CD4-positive, alpha-beta T cell treated with Interleukin-15 for 4 hours (primary cell): ENCODE measurements at regions not wholly inside any gene's neighbourhood (a gene's known extent, or its start where the extent isn't known, plus 50 kb on each side); places are given as distances from the start of the nearest gene placed in this dataset.

Source experiments
- DNase-seq: peaks from one replicate; pipeline ENCODE4 v3.0.0-alpha.2; 2020; ENCODE audit warnings: low spot score

DNA sequence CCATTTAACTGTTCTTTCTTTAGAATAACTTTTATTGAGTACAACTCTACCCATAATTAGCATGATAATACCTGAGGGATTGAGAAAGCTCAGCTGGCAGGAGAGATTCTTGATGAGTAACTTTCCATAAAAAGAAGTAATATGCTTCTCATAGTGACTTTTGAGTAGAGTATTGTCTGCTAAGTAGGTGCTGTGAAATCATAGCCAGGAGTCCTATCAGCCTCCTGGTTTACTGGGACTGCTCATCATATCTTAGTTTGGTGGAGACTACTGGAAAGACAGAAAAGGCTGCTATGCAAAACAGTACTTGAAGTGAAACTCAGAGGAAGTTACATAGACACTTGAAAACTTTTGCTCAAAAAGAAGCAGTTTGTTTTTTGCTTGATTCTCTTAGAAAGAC, 113.3 kb upstream of the ATP2B1 start:
- no peak for DNase-seq

- no peak for DNase-seq
Measured at GRCh38 chr12:89817501-89818226, 109.0 kb upstream of the ATP2B1 start.

DNA sequence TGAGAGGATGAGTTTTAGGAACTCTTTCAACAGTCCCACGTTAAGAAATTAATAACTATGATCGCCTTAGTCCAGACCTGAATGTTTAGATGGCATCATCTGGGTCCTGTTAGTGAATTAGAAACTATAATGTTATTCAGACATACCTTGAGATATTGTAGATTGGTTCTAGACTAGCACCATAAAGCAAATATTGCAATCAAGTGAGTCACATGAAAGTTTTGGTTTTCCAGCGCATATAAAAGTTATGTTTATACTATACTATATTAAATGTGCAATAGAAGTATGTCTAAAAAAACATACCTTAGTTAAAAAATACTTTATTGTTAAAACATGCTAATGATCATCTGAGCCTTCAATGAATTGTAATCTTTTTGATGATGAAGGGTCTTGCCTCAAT, 106.6 kb upstream of the ATP2B1 start:
- no peak for DNase-seq

DNA sequence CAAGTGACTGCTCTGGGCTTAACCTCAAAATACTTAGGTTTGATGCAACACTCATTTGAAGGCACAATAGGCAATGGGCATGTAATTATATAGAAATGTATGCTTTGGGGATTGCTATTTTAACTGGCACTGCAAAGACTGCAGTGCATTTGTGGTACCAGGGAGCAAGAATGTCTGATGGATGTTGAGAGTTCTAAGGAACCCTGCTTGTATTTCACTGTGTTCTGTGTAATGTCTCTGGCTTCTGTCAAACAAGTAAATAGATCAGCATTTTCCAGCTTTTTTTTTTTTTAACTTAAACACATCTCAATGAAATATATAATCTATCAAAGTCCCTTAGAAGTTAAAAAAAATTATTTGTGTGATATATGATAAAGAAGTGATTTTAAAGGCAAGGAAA, 94.8 kb upstream of the ATP2B1 start:
- no peak for DNase-seq

- no peak for DNase-seq
Measured at GRCh38 chr12:89801284-89801683, 92.6 kb upstream of the ATP2B1 start.

DNA sequence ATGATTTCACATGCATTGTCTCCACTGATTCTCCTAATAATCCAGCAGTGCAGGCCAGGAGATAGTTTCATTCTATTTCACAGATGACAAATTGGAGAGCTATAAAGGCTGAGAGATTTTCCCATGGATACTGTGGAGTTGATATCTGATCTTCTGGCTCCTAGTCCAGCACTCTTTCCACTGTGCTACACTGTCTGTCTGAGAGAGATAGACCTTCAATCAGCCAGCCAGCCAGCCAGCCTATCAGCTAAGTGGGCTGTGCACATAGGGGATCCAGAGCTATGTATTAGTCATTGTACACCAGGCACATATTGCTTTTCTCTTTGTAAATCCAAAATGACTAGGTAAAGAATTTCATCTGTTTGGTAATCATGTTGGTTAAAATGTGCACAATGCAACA, 91.8 kb upstream of the ATP2B1 start:
- no peak for DNase-seq

DNA sequence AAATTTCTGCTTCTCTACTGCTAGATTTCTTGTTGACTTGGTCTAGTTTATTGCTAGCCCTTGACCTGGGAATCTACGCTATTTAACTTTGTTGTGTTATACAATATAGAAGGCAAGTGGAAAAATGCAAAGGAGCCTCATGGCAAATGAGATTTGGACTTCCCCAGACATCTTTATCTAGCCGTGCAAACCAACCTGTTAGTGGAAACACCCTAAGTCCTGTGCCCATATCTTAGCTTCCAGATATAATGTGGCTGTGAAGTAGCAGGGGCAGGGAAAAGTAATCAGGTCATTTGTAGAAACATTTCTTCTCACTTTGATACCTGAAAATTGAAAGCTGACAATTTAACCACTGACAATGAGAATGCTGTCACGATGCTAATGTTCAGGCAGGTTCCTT, 90.7 kb upstream of the ATP2B1 start:
- no peak for DNase-seq

GRCh38 chr12:89797436-89797835, 88.8 kb upstream of the ATP2B1 start:
- no peak for DNase-seq

GRCh38 chr12:89796798-89797382, 88.3 kb upstream of the ATP2B1 start:
- no peak for DNase-seq

- no peak for DNase-seq
Measured at GRCh38 chr12:89793946-89794345, 85.3 kb upstream of the ATP2B1 start.

GRCh38 chr12:89791286-89791685, 82.6 kb upstream of the ATP2B1 start:
- DNase-seq, result no peak

DNA sequence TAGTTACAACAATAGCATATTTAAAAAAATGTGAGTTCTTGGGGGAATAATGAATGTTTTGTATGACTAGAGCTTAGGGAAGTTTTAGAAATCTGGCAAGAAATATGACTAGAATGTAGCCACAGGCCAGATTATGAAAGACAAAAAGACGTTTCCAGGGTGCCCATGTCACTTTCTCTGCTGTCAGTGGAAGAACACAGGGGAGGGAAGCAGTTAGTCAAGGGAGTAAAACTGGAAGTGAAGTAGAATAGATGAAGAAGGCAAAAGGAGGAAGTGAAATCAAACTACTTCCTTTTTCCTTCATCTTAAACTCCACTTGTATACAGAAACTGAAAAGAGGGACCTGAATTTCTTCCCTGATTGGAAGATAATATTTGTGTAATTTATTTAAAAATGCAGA, 81.2 kb upstream of the ATP2B1 start:
- DNase-seq, result no peak

- no peak for DNase-seq
Measured at GRCh38 chr12:89787763-89788162, 79.1 kb upstream of the ATP2B1 start.

DNA sequence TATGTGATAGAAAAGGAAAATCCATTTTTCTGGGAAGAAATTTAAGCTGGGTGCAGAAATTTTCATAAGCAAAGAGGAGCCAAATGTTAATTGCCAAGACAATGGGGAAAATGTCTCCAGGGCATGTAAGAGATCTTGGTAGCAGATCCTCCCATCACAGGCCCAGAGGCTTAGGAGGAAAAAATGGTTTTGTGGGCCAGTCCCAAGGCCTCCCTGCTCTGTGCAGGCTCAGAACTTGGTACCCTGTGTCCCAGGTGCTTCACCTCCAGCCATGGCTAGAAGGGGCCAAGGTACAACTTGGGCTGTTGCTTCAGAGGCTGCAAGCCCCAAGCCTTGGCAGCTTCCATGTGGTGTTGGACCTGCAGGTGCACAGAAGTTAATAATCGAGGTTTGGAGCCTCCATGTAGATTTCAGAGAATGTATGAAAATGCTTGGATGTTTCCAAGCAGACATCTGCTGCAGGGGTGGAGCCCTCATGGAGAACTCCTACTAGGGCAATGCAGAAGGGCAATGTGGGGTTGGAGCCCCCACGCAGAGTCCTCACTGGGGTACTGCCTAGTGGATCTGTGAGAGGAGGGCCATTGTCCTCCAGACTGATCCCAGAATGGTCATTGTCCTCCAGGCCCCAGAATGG, 77.7 kb upstream of the ATP2B1 start:
- DNase-seq, result no peak

- no peak for DNase-seq
Measured at GRCh38 chr12:89783359-89784060, 74.9 kb upstream of the ATP2B1 start.

DNA sequence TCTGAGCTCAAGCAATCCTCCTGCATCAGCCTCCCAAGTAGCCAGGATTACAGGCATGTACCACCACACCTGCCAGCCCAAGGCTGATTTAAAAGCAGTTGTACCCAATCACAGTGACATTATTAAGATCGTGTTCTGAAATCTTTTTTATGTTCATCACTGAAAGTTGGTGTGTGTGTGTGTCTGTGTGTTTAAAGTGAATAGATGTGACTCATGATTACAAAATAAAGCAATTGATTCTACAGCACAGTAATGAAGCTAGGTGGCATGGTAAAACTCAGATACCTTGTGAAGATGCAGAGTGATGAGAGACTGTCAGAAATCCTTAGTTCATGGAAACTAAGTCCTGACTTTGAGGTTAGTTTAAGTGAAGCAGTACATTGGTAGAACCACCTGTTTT, 74.2 kb upstream of the ATP2B1 start:
- no peak for DNase-seq

- no peak for DNase-seq
Measured at GRCh38 chr12:89781946-89782550, 73.4 kb upstream of the ATP2B1 start.

DNA sequence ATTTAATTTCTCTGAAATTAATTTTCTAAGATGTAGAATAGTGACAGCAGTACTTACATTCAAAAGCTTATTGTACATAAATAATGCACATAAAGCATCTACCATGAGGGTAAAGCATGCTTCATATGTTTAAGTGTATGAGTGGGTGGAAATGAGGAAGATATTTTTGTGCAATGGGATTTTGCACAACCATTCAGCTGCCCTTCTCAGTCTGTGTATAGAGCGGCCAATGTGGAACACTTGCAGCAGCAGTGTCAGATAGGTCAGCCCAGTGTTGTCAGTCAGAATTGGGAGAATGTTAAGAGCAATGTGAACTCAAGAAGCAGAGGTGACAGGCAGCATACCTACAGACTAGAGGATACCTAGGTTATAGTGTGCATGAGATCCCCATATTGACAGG, 72.5 kb upstream of the ATP2B1 start:
- no peak for DNase-seq

GRCh38 chr12:89779090-89779489, 70.5 kb upstream of the ATP2B1 start:
- DNase-seq, result no peak

DNA sequence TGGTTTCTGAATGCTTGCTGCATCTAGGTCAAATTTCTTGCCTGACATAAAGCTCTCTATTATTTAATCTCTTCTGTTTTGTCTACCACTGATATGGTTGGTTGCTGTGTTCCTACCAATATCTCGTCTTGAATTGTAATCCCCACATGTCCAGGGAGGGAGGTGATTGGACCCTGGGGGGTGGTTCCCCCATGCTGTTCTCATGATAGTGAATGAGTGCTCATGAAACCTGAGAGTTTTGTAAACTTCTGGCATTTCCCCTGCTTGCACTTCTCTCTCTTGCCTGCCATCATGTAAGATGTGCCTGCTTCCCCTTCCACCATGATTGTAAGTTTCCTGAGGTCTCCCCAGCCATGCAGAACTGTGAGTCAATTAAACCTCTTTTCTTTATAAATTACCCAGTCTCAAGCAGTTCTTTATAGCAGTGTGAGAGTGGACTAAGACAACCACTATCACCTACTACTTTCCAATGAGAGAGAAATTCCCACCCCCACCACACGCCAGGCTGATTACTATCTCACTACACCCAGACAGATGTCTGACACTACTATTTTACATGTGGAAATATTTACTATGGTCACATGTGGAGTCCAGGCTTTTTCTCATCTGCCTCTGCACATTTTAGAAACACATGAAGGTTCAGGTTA, 69.2 kb upstream of the ATP2B1 start:
- no peak for DNase-seq

- DNase-seq, result no peak
Measured at GRCh38 chr12:89775986-89776365, 67.3 kb upstream of the ATP2B1 start.
